ENCODE measurements at regions not wholly inside any gene's neighbourhood (a gene's known extent, or its start where the extent isn't known, plus 50 kb on each side); places are given as distances from the start of the nearest gene placed in this dataset.

- Mint-ChIP-seq H3K27me3 (ENCODE audit: unreplicated experiment) (no peaks in the 10 kb centered on the region), H3K36me3 (ENCODE audit: unreplicated experiment) (no peaks in the 10 kb centered on the region), H3K9me3 (ENCODE audit: unreplicated experiment) (no peaks in the 10 kb centered on the region), H3K4me1 (ENCODE audit: low read depth, unreplicated experiment) (no peaks in the 10 kb centered on the region), H3K4me3 (ENCODE audit: unreplicated experiment) (no peak overlapping the region), H3K27ac (ENCODE audit: unreplicated experiment) (no peak overlapping the region)
- no peak for DNase-seq
- no peak for TF ChIP-seq CTCF (IDR thresholded peaks at IDR 0.05; ENCODE audit: partially characterized antibody, unreplicated experiment)
Observed at GRCh38 chr10:15985690-15986089, 125.4 kb upstream of the MINDY3 start.

GRCh38 chr10:15990535-15991129, 130.3 kb upstream of the MINDY3 start:
- Mint-ChIP-seq H3K27ac (ENCODE audit: unreplicated experiment) (no peak overlapping the region), H3K4me3 (ENCODE audit: unreplicated experiment) (no peak overlapping the region)
- TF ChIP-seq CTCF (IDR thresholded peaks at IDR 0.05; ENCODE audit: partially characterized antibody, unreplicated experiment): no peak

GRCh38 chr10:15997313-15997712, 137.0 kb upstream of the MINDY3 start:
- Mint-ChIP-seq H3K27ac (ENCODE audit: unreplicated experiment) (no peak overlapping the region), H3K4me1 (ENCODE audit: low read depth, unreplicated experiment) (no peaks in the 10 kb centered on the region), H3K4me3 (ENCODE audit: unreplicated experiment) (no peak overlapping the region), H3K27me3 (ENCODE audit: unreplicated experiment) (no peaks in the 10 kb centered on the region), H3K36me3 (ENCODE audit: unreplicated experiment) (no peaks in the 10 kb centered on the region), H3K9me3 (ENCODE audit: unreplicated experiment) (peaks cover 3% of the 10 kb centered on the region)
- DNase-seq: no peak
- no peak for TF ChIP-seq CTCF (IDR thresholded peaks at IDR 0.05; ENCODE audit: partially characterized antibody, unreplicated experiment)

More at GRCh38 chr10:15990535-15991129, 130.3 kb upstream of the MINDY3 start:
- DNase-seq: no peak
- Mint-ChIP-seq H3K4me1 (ENCODE audit: low read depth, unreplicated experiment) (no peaks in the 10 kb centered on the region), H3K36me3 (ENCODE audit: unreplicated experiment) (no peaks in the 10 kb centered on the region), H3K27me3 (ENCODE audit: unreplicated experiment) (no peaks in the 10 kb centered on the region), H3K9me3 (ENCODE audit: unreplicated experiment) (no peaks in the 10 kb centered on the region)

GRCh38 chr10:16001581-16001980, 141.3 kb upstream of the MINDY3 start:
- DNase-seq: no peak
- Mint-ChIP-seq H3K27me3 (ENCODE audit: unreplicated experiment) (no peaks in the 10 kb centered on the region), H3K4me1 (ENCODE audit: low read depth, unreplicated experiment) (no peaks in the 10 kb centered on the region), H3K9me3 (ENCODE audit: unreplicated experiment) (peaks cover 2% of the 10 kb centered on the region), H3K4me3 (ENCODE audit: unreplicated experiment) (no peak overlapping the region), H3K36me3 (ENCODE audit: unreplicated experiment) (no peaks in the 10 kb centered on the region), H3K27ac (ENCODE audit: unreplicated experiment) (no peak overlapping the region)
- TF ChIP-seq CTCF (IDR thresholded peaks at IDR 0.05; ENCODE audit: partially characterized antibody, unreplicated experiment): no peak

GRCh38 chr10:16009785-16010184, 149.5 kb upstream of the MINDY3 start:
- Mint-ChIP-seq H3K9me3 (ENCODE audit: unreplicated experiment) (peaks cover under 1% of the 10 kb centered on the region), H3K4me3 (ENCODE audit: unreplicated experiment) (no peak overlapping the region), H3K27ac (ENCODE audit: unreplicated experiment) (no peak overlapping the region), H3K4me1 (ENCODE audit: low read depth, unreplicated experiment) (no peaks in the 10 kb centered on the region), H3K36me3 (ENCODE audit: unreplicated experiment) (no peaks in the 10 kb centered on the region), H3K27me3 (ENCODE audit: unreplicated experiment) (no peaks in the 10 kb centered on the region)
- no peak for TF ChIP-seq CTCF (IDR thresholded peaks at IDR 0.05; ENCODE audit: partially characterized antibody, unreplicated experiment)
- DNase-seq: no peak

All from glutamatergic neuron (in vitro differentiated cells).